GM18870 (cell line): ENCODE measurements at regions not wholly inside any gene's neighbourhood (a gene's known extent, or its start where the extent isn't known, plus 50 kb on each side); places are given as distances from the start of the nearest gene placed in this dataset.

Experiments
- ATAC-seq: cut with Tn5 transposase; IDR thresholded peaks from one replicate; pipeline ENCODE4 v1.9.1; 2021; ENCODE audit warnings: moderate library complexity; ENCODE audit not compliant: unreplicated experiment

DNA sequence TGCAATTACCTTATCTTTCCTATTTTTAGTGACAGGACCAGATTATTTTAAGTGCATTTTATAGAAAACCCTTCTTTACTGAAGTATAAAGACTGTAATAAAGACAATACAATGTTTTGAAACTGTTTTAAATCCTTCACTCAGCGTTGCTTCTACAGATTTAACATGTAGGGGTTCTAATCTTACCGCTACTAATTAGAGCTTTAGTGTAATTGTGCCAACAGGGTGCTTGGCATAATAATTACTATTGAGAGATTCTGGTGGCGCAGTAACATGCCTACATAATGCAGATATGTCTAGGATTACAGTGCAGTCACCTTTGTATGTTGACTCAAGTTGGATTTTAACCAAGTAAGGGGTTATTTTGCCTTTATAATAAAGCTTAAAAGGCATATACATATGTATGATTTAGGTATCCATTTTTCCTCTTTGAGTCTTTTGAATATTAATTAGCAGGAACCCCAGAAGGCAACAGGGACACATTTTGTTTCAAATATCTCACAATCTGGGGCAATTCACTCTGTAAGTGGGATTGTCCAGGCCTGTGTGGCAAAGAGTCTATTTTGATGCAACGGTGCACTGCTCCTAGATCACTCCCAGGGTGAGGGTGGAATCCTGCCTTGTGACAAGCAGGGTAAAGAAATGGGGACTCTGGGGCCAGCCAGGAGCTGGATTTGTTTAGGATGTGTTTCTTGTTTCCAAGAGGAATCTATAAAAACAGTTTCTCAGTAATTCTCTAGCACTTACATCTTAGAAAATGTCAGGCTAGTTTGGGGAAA is 604.7 kb upstream of the SALL1 start:
- no peak for ATAC-seq

DNA sequence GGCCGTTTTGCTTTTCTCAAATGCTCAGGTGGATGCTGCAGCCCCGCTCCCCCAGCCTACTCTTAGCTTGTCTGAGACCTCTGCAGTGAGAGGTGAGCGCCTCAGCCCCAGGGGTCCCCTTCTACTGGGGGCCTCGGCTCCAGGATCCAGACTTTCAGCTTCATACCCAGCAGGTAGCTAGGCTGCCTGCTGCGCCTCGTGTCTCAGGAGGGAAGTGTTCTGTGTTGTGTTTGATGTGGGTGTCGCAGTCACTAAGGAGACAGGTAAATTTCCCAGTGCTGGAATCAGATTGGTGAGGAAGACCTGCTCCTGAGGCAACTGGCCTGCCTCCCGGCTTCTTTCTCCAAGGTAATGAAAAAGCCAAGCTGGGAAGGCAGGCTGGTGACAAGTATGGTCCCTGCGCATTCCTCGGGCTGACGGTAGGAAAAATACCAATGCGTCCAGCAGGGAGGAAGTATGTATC is 604.0 kb upstream of the SALL1 start:
- ATAC-seq = no peak

DNA sequence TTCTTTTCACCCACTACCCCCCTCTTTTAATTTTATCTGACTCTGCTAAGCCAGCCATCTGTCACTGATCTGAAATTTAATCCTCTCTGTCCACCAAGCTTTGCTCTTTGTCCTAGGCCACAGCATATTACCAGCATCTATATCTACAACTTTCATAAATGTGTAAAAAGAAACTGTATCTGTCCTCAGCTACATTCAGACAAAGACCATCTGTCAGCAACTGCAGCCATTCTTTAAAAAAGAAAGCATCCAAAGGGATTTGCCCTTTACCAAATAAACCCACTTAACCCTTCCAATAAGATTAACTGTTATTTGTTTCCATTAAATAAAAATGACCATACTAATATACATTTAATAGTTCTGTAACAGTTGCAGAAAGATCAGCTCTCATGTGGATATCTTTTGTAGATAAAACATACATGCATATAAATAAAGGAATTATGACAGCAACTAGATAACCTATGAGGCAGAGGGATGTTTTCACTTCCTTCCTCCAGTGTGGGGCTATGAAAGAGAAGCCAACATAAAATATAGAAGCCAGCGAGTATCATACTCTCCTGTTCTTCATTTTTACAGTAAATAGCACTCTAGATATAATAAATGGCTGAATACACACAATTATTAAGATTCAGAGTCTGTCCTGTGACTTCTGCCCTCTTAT is 602.5 kb upstream of the SALL1 start:
- no peak for ATAC-seq

DNA sequence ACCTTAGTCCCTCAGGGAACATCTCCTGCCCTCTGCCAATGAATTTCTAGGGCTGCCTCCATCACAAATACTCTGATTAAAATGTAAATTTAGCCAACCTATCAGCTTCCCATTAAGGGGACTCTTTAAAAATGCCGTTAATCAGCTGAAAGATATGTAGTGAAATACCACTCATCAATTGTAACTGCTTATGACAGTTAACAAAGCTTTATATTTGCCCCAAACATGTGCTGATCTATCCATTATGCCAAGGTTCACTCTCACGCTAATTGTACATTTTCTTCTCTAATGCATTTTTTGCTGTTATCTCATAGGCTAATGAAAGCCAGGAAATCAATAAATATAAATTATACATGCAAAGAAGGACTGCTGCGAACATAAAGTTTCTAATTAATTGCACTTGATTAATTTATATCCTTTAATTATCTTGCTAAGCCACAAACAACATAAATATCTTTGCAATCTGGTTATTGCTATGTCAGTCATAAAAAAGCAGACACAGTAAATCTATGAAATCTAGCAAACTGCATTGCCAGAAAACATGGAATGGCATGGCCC is 601.4 kb upstream of the SALL1 start:
- ATAC-seq = no peak

DNA sequence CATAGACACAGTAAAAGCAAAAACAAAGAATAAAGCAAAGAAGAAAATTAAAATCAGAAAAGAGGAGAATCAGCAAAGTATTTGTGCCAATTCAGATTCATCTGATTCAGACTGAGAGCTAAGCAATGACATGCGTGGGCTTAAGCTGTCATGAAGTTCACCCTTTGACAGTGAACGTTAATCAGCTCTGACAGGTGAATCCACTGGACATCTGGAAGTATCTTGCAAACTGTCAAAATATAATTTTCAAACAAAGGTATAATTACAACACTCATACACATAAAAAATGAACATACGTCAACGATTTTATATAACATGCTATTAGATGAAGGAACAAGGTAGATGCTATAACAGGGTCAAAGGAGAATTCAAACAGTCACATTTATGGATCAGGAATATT is 596.3 kb upstream of the SALL1 start:
- no peak for ATAC-seq

DNA sequence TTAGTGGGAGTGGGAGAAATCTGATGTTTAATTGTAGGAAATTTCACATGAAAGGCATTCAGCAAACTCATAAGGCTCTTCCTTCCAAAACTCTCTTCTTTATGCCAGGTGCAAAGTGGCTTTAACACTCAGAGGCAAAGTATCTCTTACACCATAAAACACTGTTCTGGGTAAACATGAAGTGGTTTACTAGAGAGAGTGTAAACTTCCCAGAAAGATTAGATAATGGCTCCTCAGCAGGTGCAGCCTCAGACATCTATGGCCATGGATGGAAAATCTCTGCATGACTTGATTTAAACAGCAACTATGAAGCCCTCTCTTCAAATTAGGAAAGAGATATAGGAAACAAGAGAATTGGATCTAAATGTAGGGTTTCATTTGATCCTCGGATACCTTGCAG is 583.1 kb upstream of the SALL1 start:
- ATAC-seq = no peak

DNA sequence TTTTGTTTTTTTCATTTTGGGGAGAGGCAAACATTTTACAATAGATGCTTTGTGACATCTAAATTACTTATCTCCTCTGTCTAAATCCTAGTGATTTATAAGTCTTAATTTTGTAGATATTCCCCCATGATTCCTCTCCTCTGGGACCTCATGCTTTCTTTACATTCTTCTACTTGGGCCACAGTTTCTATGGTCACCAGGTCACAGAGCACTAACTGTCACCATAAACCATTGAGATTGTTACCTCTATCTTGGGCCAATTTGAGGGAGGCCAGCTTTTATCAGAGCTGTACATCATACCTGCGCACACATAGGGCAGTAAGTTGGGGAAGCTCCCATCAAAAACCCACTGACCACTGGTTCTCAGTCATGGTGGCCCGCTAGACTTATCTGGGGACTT is 582.1 kb upstream of the SALL1 start:
- no peak for ATAC-seq

DNA sequence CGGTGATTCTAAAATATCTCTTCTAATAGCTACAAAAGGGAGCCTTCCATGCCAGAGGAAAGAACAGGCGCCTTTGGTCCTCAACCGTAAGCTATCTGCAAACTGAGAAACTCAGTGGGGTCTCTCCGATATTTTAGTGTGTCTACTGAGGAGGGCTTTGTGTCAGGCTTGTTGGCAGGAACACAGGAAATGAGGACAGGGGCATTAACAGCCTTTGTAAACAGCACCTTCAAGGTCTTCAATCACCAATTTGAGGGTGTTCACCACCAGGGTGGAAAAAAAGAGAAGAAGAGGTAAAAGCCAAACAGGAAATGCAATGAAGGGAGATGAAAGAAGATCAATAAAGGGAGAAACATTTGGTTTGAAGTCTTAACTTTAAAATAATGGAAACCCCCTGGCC is 580.1 kb upstream of the SALL1 start:
- no peak for ATAC-seq

DNA sequence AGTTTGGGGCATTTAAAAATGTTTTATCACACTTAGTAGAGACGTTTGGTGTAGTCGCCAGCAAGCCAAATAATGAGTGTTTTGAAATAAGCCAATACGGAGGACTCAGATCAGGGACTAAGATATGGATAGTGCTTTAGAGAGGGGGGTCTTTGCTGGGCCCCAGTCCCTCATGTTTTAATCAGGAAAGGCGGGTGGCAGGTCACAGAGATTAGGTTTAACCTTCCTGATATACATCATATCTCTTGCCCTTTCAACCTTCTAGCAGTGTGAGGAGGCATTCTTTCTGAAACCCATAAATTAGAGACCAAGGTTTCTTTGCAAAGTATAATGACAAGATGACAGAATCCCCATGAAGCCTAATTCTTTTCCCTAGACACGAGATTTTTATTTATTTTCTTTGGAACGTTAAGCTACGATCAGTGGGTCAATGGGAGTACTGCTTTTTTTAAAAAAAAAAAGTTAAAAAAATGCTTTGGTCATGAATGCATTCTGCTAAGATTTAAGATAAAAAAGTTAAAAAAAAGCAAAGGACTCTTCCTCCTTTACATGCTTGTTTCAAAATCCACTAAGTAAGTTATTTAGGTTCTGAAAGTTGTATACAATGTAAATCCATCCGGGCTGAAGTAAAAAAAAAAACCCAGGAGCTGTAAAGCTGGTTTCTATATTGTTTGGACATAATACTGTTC is 572.1 kb upstream of the SALL1 start:
- no peak for ATAC-seq

DNA sequence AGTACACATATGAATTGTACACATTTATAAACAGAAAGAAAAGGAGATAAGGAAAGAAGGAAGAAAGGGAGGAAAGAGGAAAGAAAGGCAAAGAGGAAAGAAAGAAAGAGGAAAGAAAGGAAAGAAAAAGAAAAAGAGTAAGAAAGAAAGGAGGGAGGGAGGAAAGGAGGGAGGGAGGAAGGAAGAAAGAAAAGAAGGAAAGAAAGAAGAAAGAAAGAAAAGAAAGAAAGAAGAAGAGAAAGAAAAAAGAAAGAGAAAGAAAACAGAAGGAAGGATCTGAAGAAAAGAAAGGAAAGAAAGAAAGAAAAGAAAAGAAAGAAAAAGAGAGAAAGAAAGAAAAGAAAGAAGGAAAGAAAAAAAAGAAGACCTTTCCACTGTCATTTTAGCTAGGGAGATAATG is 571.4 kb upstream of the SALL1 start:
- no peak for ATAC-seq

DNA sequence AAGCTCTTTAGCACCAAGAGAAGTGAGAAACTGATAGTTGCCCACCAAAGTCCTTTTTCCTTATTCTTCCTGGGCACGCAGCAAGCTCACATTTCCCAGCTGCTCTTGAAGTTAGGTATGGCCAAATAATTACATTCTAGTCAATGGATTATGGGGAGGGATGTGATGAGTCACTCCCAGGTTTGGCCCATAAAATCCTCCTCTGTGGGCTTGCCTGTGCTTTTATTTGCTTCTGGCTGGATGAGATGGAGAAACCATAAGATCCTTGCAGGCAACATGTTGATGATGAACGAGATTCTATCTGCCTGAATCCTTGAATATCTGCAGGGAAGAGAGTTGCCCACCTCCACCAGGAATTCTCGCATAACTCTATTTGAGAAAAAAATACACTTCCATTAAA is 568.3 kb upstream of the SALL1 start:
- no peak for ATAC-seq

DNA sequence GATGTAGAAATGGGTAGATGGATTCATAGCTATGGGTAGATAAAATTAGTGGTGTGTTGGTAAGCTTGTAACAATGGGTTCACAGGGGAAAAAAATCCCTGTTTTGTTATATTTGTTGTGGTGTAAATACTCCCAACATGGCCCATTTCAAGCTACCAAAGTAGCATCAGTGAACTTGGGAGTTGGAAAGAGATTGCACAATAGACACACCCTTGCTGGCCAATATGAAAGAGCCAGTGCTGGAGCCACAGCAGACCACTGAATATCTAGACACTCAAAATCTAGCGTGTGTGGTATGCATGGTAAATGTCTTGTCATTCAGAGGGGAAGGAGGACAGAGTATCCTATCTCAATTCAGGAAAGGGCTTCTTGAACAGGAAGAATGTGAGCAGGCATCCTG is 565.1 kb upstream of the SALL1 start:
- ATAC-seq = no peak

DNA sequence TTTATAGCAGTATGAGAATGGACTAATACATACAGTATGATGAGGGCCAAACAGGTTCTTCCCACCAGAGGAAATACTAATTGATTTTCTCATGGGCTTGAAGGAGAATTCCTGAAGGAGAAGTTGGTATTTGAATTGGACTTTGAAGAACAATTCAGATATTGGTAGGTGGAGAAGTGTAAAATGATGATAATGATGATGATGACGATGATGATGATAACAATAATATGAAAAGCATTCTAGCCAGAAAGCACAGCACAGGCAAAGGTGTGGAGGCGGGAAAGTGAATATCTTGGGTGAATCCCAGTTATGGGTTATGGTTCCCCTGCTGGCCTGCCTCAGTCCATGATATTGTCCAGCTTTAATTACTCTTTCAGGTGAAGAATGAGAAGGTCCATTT is 562.4 kb upstream of the SALL1 start:
- no peak for ATAC-seq

DNA sequence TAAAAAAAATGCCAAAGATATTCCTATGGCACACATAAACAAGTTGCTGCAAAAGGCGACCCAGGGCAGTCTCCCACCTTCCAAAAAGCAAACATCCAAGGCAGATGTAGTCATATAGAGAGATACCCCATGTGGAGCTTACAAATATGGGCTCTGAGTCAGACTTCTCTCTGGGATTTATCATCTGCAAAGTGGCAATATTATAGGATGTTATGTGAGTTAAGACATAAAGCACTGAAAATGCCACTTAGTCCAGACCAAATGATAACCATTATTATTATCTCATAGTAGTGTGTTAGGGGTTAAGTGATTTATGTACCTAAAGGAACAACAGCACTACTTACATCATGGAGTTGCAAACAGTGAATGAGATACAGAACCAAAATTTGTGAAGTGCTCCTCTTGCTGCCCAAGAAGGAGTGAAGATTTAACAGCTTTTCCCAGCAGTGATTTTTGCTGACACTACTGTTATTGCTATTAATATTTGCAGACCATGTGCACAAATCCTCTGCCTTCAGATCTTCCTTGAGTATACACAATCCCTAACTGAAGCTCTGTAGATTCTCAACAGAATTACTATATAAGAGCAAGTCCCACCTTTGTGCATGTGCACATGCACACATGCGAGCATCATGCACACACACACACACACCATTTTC is 560.0 kb upstream of the SALL1 start:
- ATAC-seq = no peak

DNA sequence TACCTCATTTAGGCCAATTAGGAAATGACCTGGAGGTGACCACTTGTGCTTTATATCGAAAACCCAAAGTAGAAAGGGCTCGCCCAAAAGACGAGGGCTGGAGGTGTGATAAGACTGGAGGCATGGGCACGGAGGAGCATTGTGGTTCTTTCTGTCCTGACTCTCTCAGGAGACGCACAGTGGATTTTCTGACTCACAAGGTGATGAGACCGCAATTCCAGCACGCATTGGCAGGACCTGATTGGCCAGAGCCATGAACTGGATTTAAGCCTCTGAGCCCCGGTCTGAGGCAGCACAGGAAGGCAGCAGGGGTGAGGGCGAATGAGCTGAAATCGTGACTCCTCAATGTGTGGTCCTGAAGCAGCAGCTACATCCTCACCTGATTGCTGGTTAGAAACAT is 559.1 kb upstream of the SALL1 start:
- no peak for ATAC-seq

DNA sequence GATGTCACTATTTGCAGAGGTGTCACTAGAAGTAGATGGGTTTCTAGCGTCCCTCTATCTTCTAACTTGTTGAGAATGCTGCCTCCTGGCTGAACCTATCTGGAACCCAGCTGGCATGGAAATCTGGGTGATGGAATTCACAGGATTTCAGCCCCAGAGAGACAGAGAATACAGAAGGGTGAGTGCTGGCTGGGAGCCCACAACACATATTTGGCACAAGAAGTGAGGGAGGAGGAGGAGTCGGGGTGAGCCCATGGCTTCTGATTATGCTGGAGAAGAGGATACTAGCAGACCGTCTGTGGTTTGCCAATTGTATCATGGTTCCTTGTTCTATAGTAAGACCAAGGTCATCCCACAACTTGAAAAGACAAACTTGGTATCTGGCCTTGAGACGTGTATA is 557.8 kb upstream of the SALL1 start:
- ATAC-seq = no peak

DNA sequence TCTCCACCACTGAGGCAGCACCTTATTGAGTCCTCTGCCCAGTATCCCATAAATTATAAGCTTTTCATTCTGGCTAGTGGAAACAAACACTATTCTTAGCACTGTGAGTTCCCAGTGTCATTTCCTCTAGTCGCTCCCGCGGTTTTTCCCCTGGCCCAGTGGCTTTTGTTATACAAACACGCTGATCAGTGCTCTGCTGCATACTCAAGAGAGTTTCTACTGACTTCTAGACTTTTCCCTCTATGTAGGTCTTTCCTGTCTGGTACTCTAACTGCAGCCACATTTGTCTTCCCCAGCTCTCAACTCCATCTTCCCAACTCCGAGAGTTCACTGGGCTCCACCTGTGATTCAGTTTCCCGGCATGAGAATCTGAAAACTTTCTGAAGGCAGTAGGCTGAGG is 556.6 kb upstream of the SALL1 start:
- ATAC-seq = no peak

DNA sequence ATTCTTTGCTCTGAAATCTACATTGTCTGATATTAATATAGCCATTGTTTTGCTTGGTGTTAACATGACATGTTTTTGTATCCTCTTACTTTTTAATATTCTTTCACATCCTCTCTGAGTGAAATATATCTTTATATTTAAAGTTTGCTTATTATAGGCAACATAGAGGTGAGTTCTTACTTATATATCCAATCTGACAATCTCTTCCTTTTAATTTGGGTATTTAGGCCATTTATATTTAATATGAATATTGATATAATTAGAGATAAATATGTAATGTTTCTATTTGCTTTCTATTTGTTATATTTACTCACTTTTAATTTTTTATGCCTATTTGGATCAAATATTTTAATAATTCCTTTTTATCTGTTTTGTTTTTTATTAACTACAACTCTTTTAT is 554.1 kb upstream of the SALL1 start:
- no peak for ATAC-seq

DNA sequence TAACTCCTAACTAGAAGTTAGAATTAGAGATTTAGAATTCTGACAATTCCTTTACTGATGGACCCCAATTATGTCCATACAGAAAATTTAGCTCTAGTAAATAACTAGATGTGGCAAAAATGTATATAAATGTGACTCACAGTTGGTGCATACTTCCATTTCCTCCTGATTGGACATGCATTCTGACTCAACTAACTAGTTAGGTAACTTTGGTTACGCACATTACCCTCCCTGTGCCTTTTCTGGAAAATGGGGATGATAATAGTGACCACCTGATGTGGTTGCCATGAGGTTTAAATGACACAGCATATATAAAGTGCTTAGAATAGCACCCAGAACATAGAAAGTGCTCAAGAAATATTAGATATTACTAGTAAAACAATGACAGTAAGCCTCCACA is 550.0 kb upstream of the SALL1 start:
- ATAC-seq = no peak

DNA sequence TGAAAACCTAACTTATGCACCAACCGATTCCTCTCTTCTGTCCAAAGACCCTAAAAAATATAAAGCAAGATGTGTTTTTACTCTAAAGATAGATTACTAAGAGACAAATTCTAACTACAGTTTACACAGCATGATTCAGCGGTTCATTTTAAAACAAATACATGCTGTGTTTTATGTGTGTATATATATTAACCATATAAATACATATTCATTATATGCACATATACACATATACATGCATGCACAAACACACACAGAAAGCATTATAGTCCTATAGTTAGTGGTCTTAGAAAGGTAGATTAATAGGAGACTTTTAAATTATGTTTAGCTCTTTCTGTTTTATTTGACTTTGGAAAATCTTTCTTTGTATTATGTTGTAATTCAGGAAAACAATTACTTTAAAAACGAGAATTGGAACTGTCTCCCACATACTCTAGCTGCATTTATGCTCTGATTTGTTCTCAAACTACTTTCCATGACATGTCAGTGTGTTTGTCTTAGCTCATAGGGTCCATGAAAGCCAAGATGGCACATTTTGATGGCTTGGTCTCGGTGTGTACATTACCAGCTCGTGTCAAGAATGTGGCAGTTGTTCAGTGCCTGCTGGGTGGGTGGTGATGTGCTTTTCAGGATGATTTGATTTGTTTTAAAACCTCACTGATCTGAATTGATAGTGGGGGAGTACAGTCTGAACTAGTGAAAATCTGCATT is 548.8 kb upstream of the SALL1 start:
- ATAC-seq = no peak

DNA sequence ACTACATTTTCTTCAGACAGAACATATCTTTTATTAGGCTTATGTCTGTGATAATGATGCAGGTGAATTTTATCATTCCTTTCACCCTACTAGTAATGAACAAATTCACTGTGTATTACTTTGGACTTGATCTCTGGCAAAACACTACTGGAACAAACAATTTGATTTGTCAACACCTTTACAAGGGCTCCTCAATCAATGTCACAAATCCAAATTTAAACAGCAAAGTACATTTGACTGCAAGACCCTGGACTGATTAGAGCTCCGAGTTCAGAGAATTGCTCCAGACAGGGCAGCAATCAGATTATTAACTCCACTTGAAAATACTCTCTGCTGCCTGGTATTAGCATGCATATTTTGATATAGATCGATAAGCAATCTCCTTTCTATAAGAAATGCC is 547.6 kb upstream of the SALL1 start:
- no peak for ATAC-seq
